Spleen (tissue), 11 donors: ENCODE measurements at regions not wholly inside any gene's neighbourhood (a gene's known extent, or its start where the extent isn't known, plus 50 kb on each side); places are given as distances from the start of the nearest gene placed in this dataset.
A peak's percentile ranks its signal among the peaks of the same experiment; 100 is the strongest.

Experiments used
- DNase-seq: peaks from one replicate; pipeline ENCODE4 v3.0.0-alpha.2; 2020
- H3K27ac ChIP-seq, 8 donors: fragments of 200-600 bp; sonication (generic) in 7 of 8; 1 replicate in 4 of 8; 2 replicates in 4 of 8; pipeline versions ENCODE4 v1.5.0 to v1.8.0; 2016 to 2021; ENCODE audit warnings: inconsistent platforms in 4 of 8, mild to moderate bottlenecking in 4 of 8, moderate library complexity in 1 of 8
- H3K27me3 ChIP-seq, 7 donors: fragments of 200-600 bp; sonication (generic) in 6 of 7; replicated peaks in 1 of 7; 1 replicate in 4 of 7; 2 replicates in 3 of 7; pipeline versions ENCODE4 v1.5.0 to v1.8.0; 2016 to 2021; ENCODE audit warnings: inconsistent platforms in 3 of 7, mild to moderate bottlenecking in 1 of 7
- H3K36me3 ChIP-seq, 6 donors: fragments of 200-600 bp; sonication (generic) in 5 of 6; 1 replicate in 4 of 6; 2 replicates in 2 of 6; pipeline versions ENCODE4 v1.5.0 to v1.8.0; 2016 to 2021; ENCODE audit warnings: inconsistent platforms in 2 of 6
- H3K4me1 ChIP-seq, 6 donors: fragments of 200-600 bp; sonication (generic) in 5 of 6; 1 replicate in 3 of 6; 2 replicates in 3 of 6; pipeline versions ENCODE4 v1.5.0 to v1.8.0; 2016 to 2021; ENCODE audit warnings: inconsistent platforms in 3 of 6
- H3K4me3 ChIP-seq, 8 donors: fragments of 200-600 bp; sonication (generic) in 7 of 8; 1 replicate in 4 of 8; 2 replicates in 4 of 8; pipeline versions ENCODE4 v1.5.0 to v1.8.0; 2016 to 2021; ENCODE audit warnings: inconsistent platforms in 4 of 8, mild to moderate bottlenecking in 4 of 8, moderate library complexity in 2 of 8
- H3K9me3 ChIP-seq, 8 donors: fragments of 200-600 bp; sonication (generic) in 7 of 8; 1 replicate in 4 of 8; 2 replicates in 4 of 8; pipeline versions ENCODE4 v1.5.0 to v1.8.0; 2016 to 2021; ENCODE audit warnings: inconsistent platforms in 4 of 8
- POLR2A ChIP-seq, 3 donors: fragments of 450-650 bp; IDR thresholded peaks; one replicate each; pipeline ENCODE4 v1.5.1; 2017; ENCODE audit warnings: antibody characterized with exemption in 3 of 3, mild to moderate bottlenecking in 1 of 3
- POLR2AphosphoS5 ChIP-seq, 3 donors: sonication (generic); formaldehyde crosslinking; IDR thresholded peaks; one replicate each; pipeline ENCODE4 v1.5.1; 2017; ENCODE audit warnings: antibody characterized with exemption in 3 of 3
- WGBS, 5 donors: extraction: QIAGEN DNeasy Blood & Tissue Kit in 3 of 5; methylation state at CpG; one replicate each; pipeline versions ENCODE4 v1.1.5 to v1.1.7; 2013 to 2018; 5-methylcytosine and 5-hydroxymethylcytosine counted together
- intact Hi-C: fragments of 100-400 bp; cut with DNase I; formaldehyde crosslinking; loops from one replicate; pipeline ENCODE4 v1.15.0; 2023; ENCODE audit warnings: low total_unique reads
- TF ChIP-seq, protein P1 (sequence below), 11 experiments: fragments of 200-600 bp in 7 of 11; fragments of 450-650 bp in 4 of 11; sonication (generic) in 4 of 11; IDR thresholded peaks in 8 of 11; conservative IDR thresholded peaks in 3 of 11; 1 replicate in 7 of 11; 2 replicates in 4 of 11; pipeline versions ENCODE4 v1.4.0 to v1.8.0; 2016 to 2021; ENCODE audit warnings: antibody characterized with exemption in 11 of 11, inconsistent platforms in 4 of 11, mild to moderate bottlenecking in 1 of 11
- donor health status: healthy with polysubstance abuse.
- donor health status: DM: no; HTN: no; CAD: no; lungs with moderate emphysema.
- donor health status: DM: no; HTN: no; CAD: no.
- donor health status: Bipolar disorder and iron deficiency.
- donor health status: healthy.
- donor health status: DM: no; HTN: no; CAD: no.
- donor health status: DM: yes; HTN: yes; CAD: no.

DNA sequence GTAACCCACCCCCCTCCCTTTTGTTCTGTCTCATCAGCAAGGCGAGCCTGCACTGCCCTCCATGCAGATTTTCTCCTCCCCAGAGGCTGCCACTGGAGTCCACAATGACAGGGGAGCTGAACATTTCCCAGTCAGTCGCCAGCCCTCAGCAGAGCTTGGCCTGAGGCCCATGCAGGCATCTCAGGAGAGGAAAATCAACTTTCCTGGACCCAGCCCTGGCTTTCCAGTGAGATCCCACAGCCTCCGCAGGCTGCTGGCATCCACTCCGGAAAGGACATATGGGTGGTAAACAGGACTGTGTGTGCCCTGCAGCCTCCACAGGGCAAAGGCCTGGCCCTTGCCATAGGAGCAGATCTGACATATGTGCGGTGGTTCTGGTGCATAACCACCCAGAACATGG, 253.8 kb downstream of the TNS1 start:
- TF ChIP-seq, protein P1, sequence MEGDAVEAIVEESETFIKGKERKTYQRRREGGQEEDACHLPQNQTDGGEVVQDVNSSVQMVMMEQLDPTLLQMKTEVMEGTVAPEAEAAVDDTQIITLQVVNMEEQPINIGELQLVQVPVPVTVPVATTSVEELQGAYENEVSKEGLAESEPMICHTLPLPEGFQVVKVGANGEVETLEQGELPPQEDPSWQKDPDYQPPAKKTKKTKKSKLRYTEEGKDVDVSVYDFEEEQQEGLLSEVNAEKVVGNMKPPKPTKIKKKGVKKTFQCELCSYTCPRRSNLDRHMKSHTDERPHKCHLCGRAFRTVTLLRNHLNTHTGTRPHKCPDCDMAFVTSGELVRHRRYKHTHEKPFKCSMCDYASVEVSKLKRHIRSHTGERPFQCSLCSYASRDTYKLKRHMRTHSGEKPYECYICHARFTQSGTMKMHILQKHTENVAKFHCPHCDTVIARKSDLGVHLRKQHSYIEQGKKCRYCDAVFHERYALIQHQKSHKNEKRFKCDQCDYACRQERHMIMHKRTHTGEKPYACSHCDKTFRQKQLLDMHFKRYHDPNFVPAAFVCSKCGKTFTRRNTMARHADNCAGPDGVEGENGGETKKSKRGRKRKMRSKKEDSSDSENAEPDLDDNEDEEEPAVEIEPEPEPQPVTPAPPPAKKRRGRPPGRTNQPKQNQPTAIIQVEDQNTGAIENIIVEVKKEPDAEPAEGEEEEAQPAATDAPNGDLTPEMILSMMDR (IDR thresholded peaks at IDR 0.05 in 8 of 11, conservative IDR thresholded peaks at IDR 0.05 in 3 of 11) = no peak
- TF ChIP-seq POLR2AphosphoS5 (IDR thresholded peaks at IDR 0.05) (no peak), POLR2A (IDR thresholded peaks at IDR 0.05) (no peak)
- WGBS, 5 donors = 61 to 74% (median 69%) methylated on average over 5 of the region's 5 CpGs
- H3K27ac ChIP-seq = no peak overlapping the region

DNA sequence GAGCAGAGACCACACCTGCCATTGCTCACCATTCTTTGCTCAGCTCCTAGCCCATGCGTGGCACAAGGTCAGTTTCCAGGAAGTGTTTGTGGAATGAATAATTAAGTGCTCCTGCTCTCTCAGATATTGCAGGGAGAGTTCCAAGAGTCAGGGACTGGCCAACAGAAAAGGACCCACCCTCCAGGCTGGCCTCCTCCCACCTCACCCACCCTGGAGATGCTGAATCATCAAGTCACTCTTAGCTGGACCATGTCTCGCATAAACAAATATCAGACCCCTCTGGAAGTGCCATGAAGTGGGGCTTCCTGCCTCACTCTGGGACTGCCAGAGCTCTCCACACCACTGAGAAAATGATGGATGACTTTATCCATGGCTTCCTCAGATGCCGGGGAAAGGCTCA, 256.0 kb downstream of the TNS1 start:
- no peaks in the 10 kb centered on the region for H3K36me3 ChIP-seq
- 54 to 84% (median 66%) methylated on average over 3 of the region's 3 CpGs for WGBS, 5 donors
- H3K27ac ChIP-seq = peak overlapping the region in 2 of 8 donors; percentile 1 to 19
- H3K4me1 ChIP-seq = peaks cover 0 to 25% (median 6%) of the 10 kb centered on the region in 6 donors
- H3K4me3 ChIP-seq = no peak overlapping the region
- no peak for TF ChIP-seq POLR2AphosphoS5 (IDR thresholded peaks at IDR 0.05)
- TF ChIP-seq, protein P1 (IDR thresholded peaks at IDR 0.05 in 8 of 11, conservative IDR thresholded peaks at IDR 0.05 in 3 of 11) = no peak
- TF ChIP-seq POLR2A (IDR thresholded peaks at IDR 0.05) = no peak
- H3K9me3 ChIP-seq = no peaks in the 10 kb centered on the region
- peaks cover 0 to 5% (median 0%) of the 10 kb centered on the region in 7 donors for H3K27me3 ChIP-seq
- DNase-seq = no peak
- intact Hi-C loops = no loop called here

More for the DNA sequence above, 253.8 kb downstream of the TNS1 start:
- Histone ChIP-seq H3K27me3 (peaks cover 0 to 14% (median 0%) of the 10 kb centered on the region in 7 donors), H3K9me3 (no peaks in the 10 kb centered on the region), H3K4me1 (peaks cover 0 to 19% (median 2%) of the 10 kb centered on the region in 6 donors), H3K36me3 (no peaks in the 10 kb centered on the region), H3K4me3 (no peak overlapping the region)
- intact Hi-C loops = no loop called here
- DNase-seq = no peak

DNA sequence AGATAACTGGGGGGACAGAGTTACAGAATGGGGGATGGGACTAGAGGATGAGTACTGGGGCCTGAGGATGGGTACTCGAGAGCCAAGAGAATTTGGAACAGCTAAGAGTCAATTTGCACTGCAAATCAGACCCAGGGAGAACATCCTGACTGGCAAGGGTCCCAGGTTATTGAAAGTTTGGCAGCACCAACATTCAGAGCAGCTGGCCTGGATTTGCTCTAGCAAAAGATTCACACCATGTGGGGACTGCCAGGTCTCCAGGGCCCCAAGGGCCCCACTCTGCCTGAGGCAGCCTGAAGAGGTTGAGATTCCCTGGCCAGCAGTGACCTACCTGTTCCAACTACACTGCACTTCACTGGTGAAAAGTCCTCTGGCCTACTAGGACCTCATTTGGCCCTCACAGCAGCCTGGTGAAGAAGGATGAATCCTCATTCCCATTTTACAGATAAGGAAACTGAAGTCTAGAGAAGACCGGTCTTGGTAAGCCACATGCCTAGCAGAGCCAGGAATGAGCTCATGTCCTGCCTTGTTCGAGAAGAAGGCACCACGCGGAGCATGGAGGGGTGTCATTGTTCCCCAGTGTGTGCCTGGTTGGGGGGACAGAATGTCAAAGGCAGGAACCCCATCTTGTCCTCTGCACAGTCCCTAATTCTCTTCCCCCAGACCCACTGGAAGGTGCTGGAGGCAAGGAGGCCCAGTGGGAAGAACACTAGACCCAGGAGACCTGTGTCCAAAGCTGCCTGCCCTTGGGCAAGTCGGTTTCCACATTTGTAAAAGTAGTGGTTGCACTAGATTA, 258.6 kb downstream of the TNS1 start:
- 85 to 91% (median 87%) methylated on average over 6 of the region's 6 CpGs for WGBS, 5 donors
- intact Hi-C loops = no loop called here
- Histone ChIP-seq H3K9me3 (no peaks in the 10 kb centered on the region), H3K27me3 (no peaks in the 10 kb centered on the region), H3K4me3 (no peak overlapping the region), H3K4me1 (peaks cover 0 to 21% (median 5%) of the 10 kb centered on the region in 6 donors), H3K27ac (no peak overlapping the region), H3K36me3 (no peaks in the 10 kb centered on the region)
- no peak for DNase-seq
- TF ChIP-seq POLR2A (IDR thresholded peaks at IDR 0.05) (no peak), POLR2AphosphoS5 (IDR thresholded peaks at IDR 0.05) (no peak)
- TF ChIP-seq, protein P1 (IDR thresholded peaks at IDR 0.05 in 8 of 11, conservative IDR thresholded peaks at IDR 0.05 in 3 of 11) = no peak

DNA sequence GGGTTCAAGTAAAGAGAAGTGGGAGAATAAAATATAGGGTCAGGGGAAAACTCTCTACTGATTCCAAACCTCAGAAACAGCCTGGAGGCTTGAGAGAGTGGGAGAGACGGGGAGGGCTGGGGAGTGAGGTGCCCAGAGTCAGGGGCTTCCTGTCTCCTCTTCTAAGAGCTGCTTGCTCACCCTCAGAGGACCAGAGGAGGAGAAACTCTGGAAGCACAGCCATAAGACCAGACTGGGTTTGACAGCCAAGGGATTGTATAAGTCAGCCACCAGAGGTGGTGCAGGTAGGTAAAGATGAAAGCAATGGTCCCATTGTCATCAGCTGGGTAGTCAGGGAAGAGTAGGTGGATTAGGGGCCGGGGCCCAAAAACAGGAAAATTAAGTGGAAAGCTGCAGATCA, 259.4 kb downstream of the TNS1 start:
- Histone ChIP-seq H3K4me1 (peaks cover 0 to 23% (median 6%) of the 10 kb centered on the region in 6 donors), H3K4me3 (no peak overlapping the region), H3K9me3 (no peaks in the 10 kb centered on the region), H3K27ac (peak overlapping the region in 1 of 8 donors; percentile 10), H3K36me3 (no peaks in the 10 kb centered on the region), H3K27me3 (no peaks in the 10 kb centered on the region)
- intact Hi-C loops = no loop called here
- TF ChIP-seq POLR2A (IDR thresholded peaks at IDR 0.05) (no peak), POLR2AphosphoS5 (IDR thresholded peaks at IDR 0.05) (no peak)
- TF ChIP-seq, protein P1 (IDR thresholded peaks at IDR 0.05 in 8 of 11, conservative IDR thresholded peaks at IDR 0.05 in 3 of 11) = no peak
- DNase-seq = no peak
- 77 to 94% (median 88%) methylated on average over 2 of the region's 2 CpGs for WGBS, 5 donors
